ENCODE measurements at regions not wholly inside any gene's neighbourhood (a gene's known extent, or its start where the extent isn't known, plus 50 kb on each side); places are given as distances from the start of the nearest gene placed in this dataset.

GRCh38 chr11:16421826-16422225, 65.5 kb upstream of the SOX6 start:
- Histone ChIP-seq H3F3A (ENCODE audit: insufficient read depth) (no peaks in the 10 kb centered on the region), H3K4me3 (no peak overlapping the region), H3K4me1 (ENCODE audit: insufficient read depth) (no peaks in the 10 kb centered on the region), H3K27ac (no peak overlapping the region), H3K9me3 (ENCODE audit: low read depth) (no peaks in the 10 kb centered on the region), H3K4me2 (ENCODE audit: unreplicated experiment) (no peak overlapping the region), H3K9ac (no peak overlapping the region), H3K36me3 (ENCODE audit: low read depth) (no peaks in the 10 kb centered on the region), H3K27me3 (replicated peaks; ENCODE audit: insufficient read depth) (no peaks in the 10 kb centered on the region), H4K20me1 (ENCODE audit: insufficient read depth) (no peaks in the 10 kb centered on the region), H3K79me2 (ENCODE audit: insufficient read depth) (no peaks in the 10 kb centered on the region), H2AFZ (no peak overlapping the region), H3K9me2 (ENCODE audit: insufficient read depth) (no peaks in the 10 kb centered on the region)
- WGBS, 2 experiments (ENCODE audit: low coverage in 1 of 2, low lambda C conversion rate in 2 of 2, missing lambda C conversion rate in 2 of 2), result 5 to 7% methylated on average over 2 of the region's 2 CpGs
- DNase-seq, result no peak
- in situ Hi-C loops (cut with MboI), result no loop called here
- TF ChIP-seq EZH2 (IDR thresholded peaks at IDR 0.05; ENCODE audit: insufficient read depth, poor library complexity, severe bottlenecking) (no peak), EZH2phosphoT487 (IDR thresholded peaks at IDR 0.05; ENCODE audit: insufficient read depth, low read depth) (no peak)

- TF ChIP-seq EZH2phosphoT487 (IDR thresholded peaks at IDR 0.05; ENCODE audit: insufficient read depth, low read depth) (no peak), EZH2 (IDR thresholded peaks at IDR 0.05; ENCODE audit: insufficient read depth, poor library complexity, severe bottlenecking) (no peak)
- Histone ChIP-seq H3K36me3 (ENCODE audit: low read depth) (no peaks in the 10 kb centered on the region), H3K79me2 (ENCODE audit: insufficient read depth) (no peaks in the 10 kb centered on the region), H3K4me2 (ENCODE audit: unreplicated experiment) (no peak overlapping the region), H3K9me3 (ENCODE audit: low read depth) (no peaks in the 10 kb centered on the region), H3K9ac (no peak overlapping the region), H3K9me2 (ENCODE audit: insufficient read depth) (no peaks in the 10 kb centered on the region), H3K4me3 (no peak overlapping the region), H3K27ac (no peak overlapping the region), H4K20me1 (ENCODE audit: insufficient read depth) (no peaks in the 10 kb centered on the region), H3K27me3 (replicated peaks; ENCODE audit: insufficient read depth) (no peaks in the 10 kb centered on the region), H3K4me1 (ENCODE audit: insufficient read depth) (no peaks in the 10 kb centered on the region), H3F3A (ENCODE audit: insufficient read depth) (no peaks in the 10 kb centered on the region), H2AFZ (no peak overlapping the region)
- DNase-seq, result no peak
- in situ Hi-C loops (cut with MboI), result no loop called here
- 9 to 11% methylated on average over 5 of the region's 5 CpGs for WGBS, 2 experiments (ENCODE audit: low coverage in 1 of 2, low lambda C conversion rate in 2 of 2, missing lambda C conversion rate in 2 of 2)
Measured at GRCh38 chr11:16418428-16419097, 62.2 kb upstream of the SOX6 start.

GRCh38 chr11:16412525-16413172, 56.3 kb upstream of the SOX6 start:
- 0% methylated on average over 1 of the region's 1 CpG for WGBS, 2 experiments (ENCODE audit: low coverage in 1 of 2, low lambda C conversion rate in 2 of 2, missing lambda C conversion rate in 2 of 2)
- Histone ChIP-seq H3K4me1 (ENCODE audit: insufficient read depth) (no peaks in the 10 kb centered on the region), H3K4me2 (ENCODE audit: unreplicated experiment) (no peak overlapping the region), H3K27me3 (replicated peaks; ENCODE audit: insufficient read depth) (no peaks in the 10 kb centered on the region), H4K20me1 (ENCODE audit: insufficient read depth) (no peaks in the 10 kb centered on the region), H3K27ac (no peak overlapping the region), H2AFZ (no peak overlapping the region), H3K4me3 (no peak overlapping the region), H3K9me2 (ENCODE audit: insufficient read depth) (no peaks in the 10 kb centered on the region; the same call in 1 of the 2 replicates), H3K79me2 (ENCODE audit: insufficient read depth) (no peaks in the 10 kb centered on the region), H3K36me3 (ENCODE audit: low read depth) (no peaks in the 10 kb centered on the region), H3K9ac (no peak overlapping the region), H3F3A (ENCODE audit: insufficient read depth) (no peaks in the 10 kb centered on the region), H3K9me3 (ENCODE audit: low read depth) (no peaks in the 10 kb centered on the region)
- in situ Hi-C loops (cut with MboI), result no loop called here
- no peak for DNase-seq
- TF ChIP-seq EZH2phosphoT487 (IDR thresholded peaks at IDR 0.05; ENCODE audit: insufficient read depth, low read depth) (no peak), EZH2 (IDR thresholded peaks at IDR 0.05; ENCODE audit: insufficient read depth, poor library complexity, severe bottlenecking) (no peak)

GRCh38 chr11:16410479-16410878, 54.1 kb upstream of the SOX6 start:
- H3K4me2 ChIP-seq (ENCODE audit: unreplicated experiment), result no peak overlapping the region
- TF ChIP-seq EZH2phosphoT487 (IDR thresholded peaks at IDR 0.05; ENCODE audit: insufficient read depth, low read depth) (no peak), EZH2 (IDR thresholded peaks at IDR 0.05; ENCODE audit: insufficient read depth, poor library complexity, severe bottlenecking) (no peak)
- H3K79me2 ChIP-seq (ENCODE audit: insufficient read depth), result no peaks in the 10 kb centered on the region
- no peak overlapping the region for H3K27ac ChIP-seq
- in situ Hi-C loops (cut with MboI), result no loop called here
- H3K36me3 ChIP-seq (ENCODE audit: low read depth), result no peaks in the 10 kb centered on the region
- H4K20me1 ChIP-seq (ENCODE audit: insufficient read depth), result no peaks in the 10 kb centered on the region
- no peak for DNase-seq
- no peaks in the 10 kb centered on the region for H3K9me3 ChIP-seq (ENCODE audit: low read depth)
- no peaks in the 10 kb centered on the region for H3K4me1 ChIP-seq (ENCODE audit: insufficient read depth)
- H3K27me3 ChIP-seq (replicated peaks; ENCODE audit: insufficient read depth), result no peaks in the 10 kb centered on the region
- H3F3A ChIP-seq (ENCODE audit: insufficient read depth), result no peaks in the 10 kb centered on the region
- WGBS, 2 experiments (ENCODE audit: low coverage in 1 of 2, low lambda C conversion rate in 2 of 2, missing lambda C conversion rate in 2 of 2), result 35 to 37% methylated on average over 5 of the region's 5 CpGs
- no peak overlapping the region for H3K4me3 ChIP-seq
- no peaks in the 10 kb centered on the region; the same call in 1 of the 2 replicates for H3K9me2 ChIP-seq (ENCODE audit: insufficient read depth)
- H3K9ac ChIP-seq, result no peak overlapping the region
- H2AFZ ChIP-seq, result no peak overlapping the region
